SK-N-SH treated with all-trans-retinoic acid at 6 μM for 48 hours (cell line): ENCODE measurements at regions not wholly inside any gene's neighbourhood (a gene's known extent, or its start where the extent isn't known, plus 50 kb on each side); places are given as distances from the start of the nearest gene placed in this dataset.

Experiments
- ATAC-seq: fragments of 200-7000 bp; cut with Tn5 transposase; 3 replicates; pipeline ENCODE4 v1.9.1; 2020; ENCODE audit warnings: mild to moderate bottlenecking, moderate library complexity
- ARNTL ChIP-seq: fragments of 450-650 bp; formaldehyde crosslinking; IDR thresholded peaks from 2 replicates; pipeline ENCODE4 v1.5.0; 2020; ENCODE audit warnings: low read depth, mild to moderate bottlenecking, moderate library complexity, borderline replicate concordance
- CREB5 ChIP-seq: fragments of 250-450 bp; sonication (Bioruptor Pico); IDR thresholded peaks from 2 replicates; pipeline ENCODE4 v1.5.1; 2020; ENCODE audit warnings: low read depth, mild to moderate bottlenecking, moderate library complexity
- CSDC2 ChIP-seq: fragments of 250-450 bp; sonication (Bioruptor Pico); IDR thresholded peaks from 2 replicates; pipeline ENCODE4 v1.5.0; 2020; ENCODE audit warnings: mild to moderate bottlenecking, moderate library complexity
- ESRRG ChIP-seq: fragments of 250-450 bp; sonication (Bioruptor Pico); IDR thresholded peaks from 2 replicates; pipeline ENCODE4 v1.6.1; 2021; ENCODE audit warnings: mild to moderate bottlenecking
- GLIS3 ChIP-seq: fragments of 250-450 bp; sonication (Bioruptor Pico); IDR thresholded peaks from 2 replicates; pipeline ENCODE4 v1.5.0; 2020; ENCODE audit warnings: mild to moderate bottlenecking, moderate library complexity
- ISL1 ChIP-seq: fragments of 250-450 bp; sonication (Bioruptor Pico); IDR thresholded peaks from 2 replicates; pipeline ENCODE4 v2.1.2; 2022; ENCODE audit warnings: mild to moderate bottlenecking, moderate library complexity
- OSR1 ChIP-seq: fragments of 250-450 bp; sonication (Bioruptor Pico); IDR thresholded peaks from 2 replicates; pipeline ENCODE4 v1.8.0; 2022; ENCODE audit warnings: moderate library complexity, mild to moderate bottlenecking, inconsistent platforms
- POU6F1 ChIP-seq: fragments of 250-450 bp; sonication (Bioruptor Pico); IDR thresholded peaks from 2 replicates; pipeline ENCODE4 v1.8.0; 2021; ENCODE audit warnings: low read depth, mild to moderate bottlenecking, moderate library complexity, borderline replicate concordance
- PPARA ChIP-seq: fragments of 250-450 bp; sonication (Bioruptor Pico); IDR thresholded peaks from 2 replicates; pipeline ENCODE4 v1.5.0; 2020; ENCODE audit warnings: mild to moderate bottlenecking, borderline replicate concordance
- RARB ChIP-seq: fragments of 250-450 bp; sonication (Bioruptor Pico); IDR thresholded peaks from 2 replicates; pipeline ENCODE4 v1.8.0; 2021; ENCODE audit warnings: mild to moderate bottlenecking, moderate library complexity
- SNAI2 ChIP-seq: fragments of 250-450 bp; sonication (Bioruptor Pico); IDR thresholded peaks from 2 replicates; pipeline ENCODE4 v1.5.0; 2020; ENCODE audit warnings: mild to moderate bottlenecking, moderate library complexity
- TCF4 ChIP-seq: fragments of 250-450 bp; sonication (Bioruptor Pico); IDR thresholded peaks from 2 replicates; pipeline ENCODE4 v1.8.0; 2021; ENCODE audit warnings: mild to moderate bottlenecking, moderate library complexity, borderline replicate concordance
- TOX ChIP-seq: fragments of 250-450 bp; sonication (Bioruptor Pico); IDR thresholded peaks from 2 replicates; pipeline ENCODE4 v1.8.0; 2021; ENCODE audit warnings: mild to moderate bottlenecking, moderate library complexity, borderline replicate concordance
- TSHZ2 ChIP-seq: fragments of 250-450 bp; sonication (Bioruptor Pico); IDR thresholded peaks from 2 replicates; pipeline ENCODE4 v1.5.0; 2020; ENCODE audit warnings: mild to moderate bottlenecking, moderate library complexity
- ZC3H10 ChIP-seq: fragments of 250-450 bp; sonication (Bioruptor Pico); IDR thresholded peaks from 2 replicates; pipeline ENCODE4 v1.5.1; 2021; ENCODE audit warnings: mild to moderate bottlenecking, moderate library complexity
- ZFP3 ChIP-seq: fragments of 250-450 bp; sonication (Bioruptor Pico); IDR thresholded peaks from 2 replicates; pipeline ENCODE4 v1.5.0; 2020; ENCODE audit warnings: mild to moderate bottlenecking, moderate library complexity
- ZFP30 ChIP-seq: fragments of 450-650 bp; formaldehyde crosslinking; IDR thresholded peaks from 2 replicates; pipeline ENCODE4 v1.5.0; 2022; ENCODE audit warnings: mild to moderate bottlenecking, moderate library complexity
- ZNF565 ChIP-seq: fragments of 450-650 bp; formaldehyde crosslinking; conservative IDR thresholded peaks from 2 replicates; pipeline ENCODE4 v1.5.0; 2020; ENCODE audit warnings: low read depth, mild to moderate bottlenecking, moderate library complexity
- ZNF70 ChIP-seq: fragments of 450-650 bp; formaldehyde crosslinking; IDR thresholded peaks from 2 replicates; pipeline ENCODE4 v1.5.0; 2020; ENCODE audit warnings: mild to moderate bottlenecking, moderate library complexity
- ZNF8 ChIP-seq: fragments of 450-650 bp; formaldehyde crosslinking; IDR thresholded peaks from 2 replicates; pipeline ENCODE4 v1.5.0; 2020; ENCODE audit warnings: mild to moderate bottlenecking, moderate library complexity

- peak; percentile 31 for ATAC-seq
- TF ChIP-seq TCF4 (CRISPR knock-in tag) (peak; percentile 50; the same call in 1 of the 2 replicates), TOX (CRISPR knock-in tag) (no peak)
Measured at GRCh38 chr21:36544545-36544944, 64.6 kb upstream of the CLDN14 start.

- no peak for TF ChIP-seq SNAI2 (CRISPR knock-in tag)
- no peak for TF ChIP-seq TOX (CRISPR knock-in tag)
- no peak for TF ChIP-seq ESRRG (CRISPR knock-in tag)
- no peak for TF ChIP-seq CREB5
- no peak for TF ChIP-seq TCF4 (CRISPR knock-in tag)
- TF ChIP-seq ZC3H10: no peak
- no peak for TF ChIP-seq OSR1 (CRISPR knock-in tag)
- TF ChIP-seq RARB (CRISPR knock-in tag): no peak
- TF ChIP-seq TSHZ2 (CRISPR knock-in tag): no peak
- TF ChIP-seq ZNF8 (CRISPR knock-in tag): no peak
- TF ChIP-seq ZFP3 (CRISPR knock-in tag): no peak
- TF ChIP-seq PPARA: no peak
- ATAC-seq: no peak
Measured at GRCh38 chr21:36545776-36546511, 66.0 kb upstream of the CLDN14 start.

GRCh38 chr21:36547464-36547863 lies 67.5 kb upstream of the CLDN14 start:
- ATAC-seq: no peak
- TF ChIP-seq GLIS3 (CRISPR knock-in tag) (no peak), ZFP30 (CRISPR knock-in tag) (no peak)
- TF ChIP-seq, all 23 proteins: peak for 0

- TF ChIP-seq ISL1 (CRISPR knock-in tag) (no peak), SNAI2 (CRISPR knock-in tag) (no peak), ZNF565 (CRISPR knock-in tag) (no peak), OSR1 (CRISPR knock-in tag) (no peak), TCF4 (CRISPR knock-in tag) (no peak), POU6F1 (CRISPR knock-in tag) (no peak), CSDC2 (CRISPR knock-in tag) (no peak)
- TF ChIP-seq, all 23 proteins: peak for 0
- ATAC-seq: no peak
Measured at GRCh38 chr21:36548866-36549265, 68.9 kb upstream of the CLDN14 start.

GRCh38 chr21:36549470-36549869 lies 69.5 kb upstream of the CLDN14 start:
- ATAC-seq: no peak
- TF ChIP-seq ARNTL (CRISPR knock-in tag): no peak
- no peak for TF ChIP-seq POU6F1 (CRISPR knock-in tag)
- no peak for TF ChIP-seq ZNF70 (CRISPR knock-in tag)
- no peak for TF ChIP-seq ESRRG (CRISPR knock-in tag)
